GM12878 (cell line): ENCODE measurements at regions not wholly inside any gene's neighbourhood (a gene's known extent, or its start where the extent isn't known, plus 50 kb on each side); places are given as distances from the start of the nearest gene placed in this dataset.

Experiments
- ATAC-seq: fragments of 200-7000 bp; cut with Tn5 transposase; 3 replicates; pipeline ENCODE4 v1.9.1; 2020; ENCODE audit warnings: mild to moderate bottlenecking, moderate library complexity
- BruUV-seq: library from RNA; stranded (reverse); fragments of 400-500 nt; replicated peaks from 2 replicates; lab custom pipeline; 2021; lab: Mats Ljungman, UMichigan
- CTCF ChIA-PET: fragments of 300-600 bp; sonication (Branson Sonifier 250); formaldehyde crosslinking; extraction: SDS; loops from one replicate; lab custom pipeline; 2021; ENCODE audit warnings: inconsistent platforms; lab: Yijun Ruan, JAX
- POLR2A ChIA-PET: fragments of 350-600 bp; formaldehyde crosslinking; extraction: SDS; loops from one replicate; lab custom pipeline; 2021; ENCODE audit warnings: inconsistent platforms; lab: Charles Lee
- RAD21 ChIA-PET: fragments of 300-600 bp; sonication (Branson Sonifier 250); formaldehyde crosslinking; loops from one replicate; lab custom pipeline; 2023; ENCODE audit warnings: antibody characterized with exemption; ENCODE audit not compliant: unreplicated experiment; lab: Charles Lee
- SMC1A ChIA-PET: fragments of 300-600 bp; sonication (Branson Sonifier 250); formaldehyde crosslinking; loops from one replicate; lab custom pipeline; 2023; ENCODE audit not compliant: unreplicated experiment, uncharacterized antibody; lab: Charles Lee
- DNase-seq: peaks from one replicate; pipeline ENCODE4 v3.0.0-alpha.2; 2011; ENCODE audit warnings: low read depth, low spot score
- FAIRE-seq: peaks from 3 replicates; lab custom pipeline; 2011; peaks lifted over from hg19 to GRCh38; lab: Jason Lieb, UNC
- H2AFZ ChIP-seq: 2 replicates; pipeline ENCODE4 v1.6.0; 2011; ENCODE audit warnings: low read depth, low read length, control low read depth; ENCODE audit not compliant: control insufficient read depth
- H3K27ac ChIP-seq: 2 replicates; pipeline ENCODE4 v1.5.1; 2011; ENCODE audit warnings: control low read depth; ENCODE audit not compliant: control insufficient read depth, insufficient read depth
- H3K27me3 ChIP-seq, 2 experiments: replicated peaks in 1 of 2; 2 replicates each; pipeline versions ENCODE4 v1.6.0 to v1.6.1; 2011; ENCODE audit warnings: low read length in 1 of 2; ENCODE audit not compliant: control insufficient read depth in 2 of 2, insufficient read depth in 2 of 2
- H3K36me3 ChIP-seq, 2 experiments: 2 replicates each; pipeline ENCODE4 v1.5.1; 2011; ENCODE audit warnings: low read length in 1 of 2; ENCODE audit not compliant: control insufficient read depth in 2 of 2, insufficient read depth in 2 of 2
- H3K4me1 ChIP-seq: 2 replicates; pipeline ENCODE4 v1.6.1; 2011; ENCODE audit warnings: mild to moderate bottlenecking, low read length, moderate library complexity, mixed read lengths; ENCODE audit not compliant: control insufficient read depth, insufficient read depth
- H3K4me2 ChIP-seq: 2 replicates; pipeline ENCODE4 v1.6.0; 2011; ENCODE audit warnings: control low read depth; ENCODE audit not compliant: control insufficient read depth, insufficient read depth
- H3K4me3 ChIP-seq: fragments of 200-600 bp; sonication (generic); 2 replicates; pipeline ENCODE4 v1.5.1; 2016
- H3K79me2 ChIP-seq: 2 replicates; pipeline ENCODE4 v1.6.0; 2011; ENCODE audit warnings: low read length; ENCODE audit not compliant: control insufficient read depth, insufficient read depth
- H3K9ac ChIP-seq: 2 replicates; pipeline ENCODE4 v1.8.0; 2011; ENCODE audit warnings: low read length, control low read depth, mixed read lengths; ENCODE audit not compliant: control insufficient read depth, insufficient read depth
- H3K9me3 ChIP-seq: replicated peaks from 3 replicates; pipeline ENCODE4 v1.5.1; 2011; ENCODE audit warnings: mild to moderate bottlenecking, low read length; ENCODE audit not compliant: control insufficient read depth, insufficient read depth
- H4K20me1 ChIP-seq: 2 replicates; pipeline ENCODE4 v1.6.0; 2011; ENCODE audit not compliant: control insufficient read depth, insufficient read depth
- BCL11A ChIP-seq: IDR thresholded peaks from 2 replicates; pipeline ENCODE4 v1.6.1; 2011; ENCODE audit warnings: low read depth, low read length
- CHD1 ChIP-seq: IDR thresholded peaks from 2 replicates; pipeline ENCODE4 v1.6.1; 2012; ENCODE audit warnings: low read depth, low read length, improper control_type of control experiment
- JUND ChIP-seq: IDR thresholded peaks from 2 replicates; pipeline ENCODE4 v1.6.1; 2012; ENCODE audit warnings: low read depth, mild to moderate bottlenecking, low read length, improper control_type of control experiment, moderate library complexity
- MEF2A ChIP-seq: IDR thresholded peaks from 2 replicates; pipeline ENCODE4 v1.6.1; 2011; ENCODE audit warnings: low read depth, mild to moderate bottlenecking, low read length, moderate library complexity; ENCODE audit not compliant: insufficient read depth
- MLLT1 ChIP-seq: fragments of 450-650 bp; IDR thresholded peaks from 2 replicates; pipeline ENCODE4 v1.6.1; 2016; ENCODE audit warnings: mild to moderate bottlenecking
- NFXL1 ChIP-seq: fragments of 450-650 bp; IDR thresholded peaks from 2 replicates; pipeline ENCODE4 v1.6.1; 2017; ENCODE audit warnings: antibody characterized with exemption, mild to moderate bottlenecking, borderline replicate concordance
- NRF1 ChIP-seq: conservative IDR thresholded peaks from 2 replicates; pipeline ENCODE4 v1.6.1; 2011; ENCODE audit warnings: mild to moderate bottlenecking, low read depth, low read length, improper control_type of control experiment
- POLR2A ChIP-seq: IDR thresholded peaks from 2 replicates; pipeline ENCODE4 v1.6.1; 2011; ENCODE audit warnings: low read depth, mild to moderate bottlenecking, low read length
- RFX5 ChIP-seq: IDR thresholded peaks from 2 replicates; pipeline ENCODE4 v1.6.1; 2011; ENCODE audit warnings: low read depth, low read length, improper control_type of control experiment
- SIN3A ChIP-seq: IDR thresholded peaks from 2 replicates; pipeline ENCODE4 v1.6.1; 2012; ENCODE audit warnings: low read depth, low read length, improper control_type of control experiment
- SPI1 ChIP-seq: IDR thresholded peaks from 2 replicates; pipeline ENCODE4 v1.6.1; 2011; ENCODE audit warnings: low read depth, mild to moderate bottlenecking, low read length, moderate library complexity, borderline replicate concordance; ENCODE audit not compliant: insufficient read depth
- TCF3 ChIP-seq: IDR thresholded peaks from 2 replicates; pipeline ENCODE4 v1.6.1; 2012; ENCODE audit warnings: low read depth, mild to moderate bottlenecking, low read length, borderline replicate concordance; ENCODE audit not compliant: insufficient read depth
- USF1 ChIP-seq: IDR thresholded peaks from 2 replicates; pipeline ENCODE4 v1.6.1; 2011; ENCODE audit warnings: borderline replicate concordance, low read depth, mild to moderate bottlenecking, moderate library complexity, mixed read lengths, low read length; ENCODE audit not compliant: insufficient read depth; ENCODE audit errors: extremely low read length
- USF2 ChIP-seq: IDR thresholded peaks from 2 replicates; pipeline ENCODE4 v1.6.1; 2011; ENCODE audit warnings: low read depth, low read length, improper control_type of control experiment, borderline replicate concordance
- WGBS: methylation state at CpG from one replicate; pipeline ENCODE4 v1.1.6; 2016; ENCODE audit warnings: low lambda C conversion rate; ENCODE audit not compliant: insufficient replicate concordance, insufficient coverage; ENCODE audit errors: missing lambda C conversion rate; 5-methylcytosine and 5-hydroxymethylcytosine counted together
- in situ Hi-C: fragments of 300-500 bp; cut with MboI; formaldehyde crosslinking; loops from 9 replicates; pipeline ENCODE4 v1.14.3; 2018; ENCODE audit warnings: mixed read lengths
- intact Hi-C: fragments of 100-400 bp; cut with micrococcal nuclease; formaldehyde crosslinking; loops from one replicate; pipeline ENCODE4 v1.14.2; 2022; ENCODE audit not compliant: unreplicated experiment
- TF ChIP-seq, protein P1 (sequence below): fragments of 150-350 bp; IDR thresholded peaks from 2 replicates; pipeline ENCODE4 v1.6.1; 2014; ENCODE audit warnings: mild to moderate bottlenecking, low read depth, low read length
- TF ChIP-seq, protein P2 (sequence below): IDR thresholded peaks from 2 replicates; pipeline ENCODE4 v1.6.1; 2012; ENCODE audit warnings: low read depth, low read length, improper control_type of control experiment

GRCh38 chr5:40394698-40395097, 285.0 kb upstream of the PTGER4 start:
- DNase-seq (no peak), FAIRE-seq (no peak), ATAC-seq (no peak)
- Histone ChIP-seq H2AFZ (no peak overlapping the region), H3K4me2 (no peak overlapping the region), H3K27me3 (no peaks in the 10 kb centered on the region; a peak in 2 of 4 replicates), H4K20me1 (no peaks in the 10 kb centered on the region), H3K4me3 (no peak overlapping the region), H3K9ac (no peak overlapping the region), H3K4me1 (no peaks in the 10 kb centered on the region), H3K79me2 (no peaks in the 10 kb centered on the region), H3K36me3 (no peaks in the 10 kb centered on the region), H3K27ac (no peak overlapping the region), H3K9me3 (no peaks in the 10 kb centered on the region; the same call in 2 of the 3 replicates)
- ChIA-PET POLR2A (no interaction called here), SMC1A (no interaction called here), RAD21 (interaction anchor here (0.9 kb wide), 1 partner anchor 9 kb away, joined by 3 read pairs; no protein-coding TSS in a partner anchor), CTCF (no interaction called here)
- no TSS peak for BruUV-seq
- 75% methylated on average over 4 of the region's 4 CpGs for WGBS
- intact Hi-C loops (no loop called here), in situ Hi-C loops (no loop called here)
- TF ChIP-seq TCF3 (no peak), CHD1 (no peak), MLLT1 (no peak), RFX5 (no peak), SPI1 (no peak), USF1 (no peak), NFXL1 (no peak), POLR2A (no peak), USF2 (no peak), MEF2A (no peak), NRF1 (no peak), JUND (no peak), BCL11A (no peak), SIN3A (no peak)
- TF ChIP-seq, protein P1, sequence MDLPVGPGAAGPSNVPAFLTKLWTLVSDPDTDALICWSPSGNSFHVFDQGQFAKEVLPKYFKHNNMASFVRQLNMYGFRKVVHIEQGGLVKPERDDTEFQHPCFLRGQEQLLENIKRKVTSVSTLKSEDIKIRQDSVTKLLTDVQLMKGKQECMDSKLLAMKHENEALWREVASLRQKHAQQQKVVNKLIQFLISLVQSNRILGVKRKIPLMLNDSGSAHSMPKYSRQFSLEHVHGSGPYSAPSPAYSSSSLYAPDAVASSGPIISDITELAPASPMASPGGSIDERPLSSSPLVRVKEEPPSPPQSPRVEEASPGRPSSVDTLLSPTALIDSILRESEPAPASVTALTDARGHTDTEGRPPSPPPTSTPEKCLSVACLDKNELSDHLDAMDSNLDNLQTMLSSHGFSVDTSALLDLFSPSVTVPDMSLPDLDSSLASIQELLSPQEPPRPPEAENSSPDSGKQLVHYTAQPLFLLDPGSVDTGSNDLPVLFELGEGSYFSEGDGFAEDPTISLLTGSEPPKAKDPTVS, result no peak
- TF ChIP-seq, protein P2, sequence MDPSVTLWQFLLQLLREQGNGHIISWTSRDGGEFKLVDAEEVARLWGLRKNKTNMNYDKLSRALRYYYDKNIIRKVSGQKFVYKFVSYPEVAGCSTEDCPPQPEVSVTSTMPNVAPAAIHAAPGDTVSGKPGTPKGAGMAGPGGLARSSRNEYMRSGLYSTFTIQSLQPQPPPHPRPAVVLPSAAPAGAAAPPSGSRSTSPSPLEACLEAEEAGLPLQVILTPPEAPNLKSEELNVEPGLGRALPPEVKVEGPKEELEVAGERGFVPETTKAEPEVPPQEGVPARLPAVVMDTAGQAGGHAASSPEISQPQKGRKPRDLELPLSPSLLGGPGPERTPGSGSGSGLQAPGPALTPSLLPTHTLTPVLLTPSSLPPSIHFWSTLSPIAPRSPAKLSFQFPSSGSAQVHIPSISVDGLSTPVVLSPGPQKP, result no peak
